Muscle of leg (tissue), 3 donors: ENCODE measurements at regions not wholly inside any gene's neighbourhood (a gene's known extent, or its start where the extent isn't known, plus 50 kb on each side); places are given as distances from the start of the nearest gene placed in this dataset.

ENCODE experiments used
- DNase-seq: peaks from one replicate; pipeline ENCODE4 v3.0.0; 2013
- H3K27ac ChIP-seq: one replicate; pipeline ENCODE4 v1.5.1; 2013; ENCODE audit warnings: mild to moderate bottlenecking, low read length, control low read depth
- H3K27me3 ChIP-seq: one replicate; pipeline ENCODE4 v1.6.1; 2013; ENCODE audit warnings: low read length; ENCODE audit not compliant: control insufficient read depth, insufficient read depth
- H3K36me3 ChIP-seq: one replicate; pipeline ENCODE4 v1.6.1; 2013; ENCODE audit warnings: low read length; ENCODE audit not compliant: control insufficient read depth, insufficient read depth
- H3K4me1 ChIP-seq: one replicate; pipeline ENCODE4 v1.6.1; 2013; ENCODE audit warnings: low read length; ENCODE audit not compliant: control insufficient read depth, insufficient read depth
- H3K4me3 ChIP-seq: one replicate; pipeline ENCODE4 v1.5.1; 2013; ENCODE audit warnings: low read length, control low read depth
- H3K9me3 ChIP-seq: replicated peaks from 2 replicates; pipeline ENCODE4 v1.6.1; 2013; ENCODE audit warnings: low read depth, low read length; ENCODE audit not compliant: control insufficient read depth
- WGBS: methylation state at CpG from one replicate; pipeline ENCODE4 v1.1.5; 2013; ENCODE audit warnings: missing lambda C conversion rate; ENCODE audit not compliant: insufficient coverage; 5-methylcytosine and 5-hydroxymethylcytosine counted together

DNA sequence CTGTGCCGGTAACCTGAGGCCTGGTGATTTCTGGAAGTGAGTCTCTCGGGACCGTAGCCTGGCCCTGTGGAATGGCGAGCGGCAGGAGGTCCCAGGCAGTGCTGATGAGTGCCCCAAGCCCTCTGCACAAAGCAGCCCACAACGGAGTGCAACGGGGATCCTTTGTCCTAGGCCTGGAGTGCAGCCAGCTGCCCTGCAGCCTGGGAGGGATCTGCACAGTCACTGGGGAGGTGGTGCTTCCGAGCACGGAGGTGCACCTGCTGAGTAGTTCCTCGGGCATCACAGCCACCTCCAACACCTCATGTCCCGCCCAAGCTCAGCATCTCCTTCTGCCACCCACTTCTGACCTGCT is 162.8 kb upstream of the ZMIZ1 start:
- no peaks in the 10 kb centered on the region for H3K9me3 ChIP-seq
- whole genome bisulfite sequencing, result 59% methylated on average over 9 of the region's 11 CpGs
- peaks cover 13% of the 10 kb centered on the region for H3K27me3 ChIP-seq
- no peaks in the 10 kb centered on the region for H3K4me1 ChIP-seq
- no peak for DNase-seq
- H3K36me3 ChIP-seq, result no peaks in the 10 kb centered on the region
- no peak overlapping the region for H3K27ac ChIP-seq
- no peak overlapping the region for H3K4me3 ChIP-seq

DNA sequence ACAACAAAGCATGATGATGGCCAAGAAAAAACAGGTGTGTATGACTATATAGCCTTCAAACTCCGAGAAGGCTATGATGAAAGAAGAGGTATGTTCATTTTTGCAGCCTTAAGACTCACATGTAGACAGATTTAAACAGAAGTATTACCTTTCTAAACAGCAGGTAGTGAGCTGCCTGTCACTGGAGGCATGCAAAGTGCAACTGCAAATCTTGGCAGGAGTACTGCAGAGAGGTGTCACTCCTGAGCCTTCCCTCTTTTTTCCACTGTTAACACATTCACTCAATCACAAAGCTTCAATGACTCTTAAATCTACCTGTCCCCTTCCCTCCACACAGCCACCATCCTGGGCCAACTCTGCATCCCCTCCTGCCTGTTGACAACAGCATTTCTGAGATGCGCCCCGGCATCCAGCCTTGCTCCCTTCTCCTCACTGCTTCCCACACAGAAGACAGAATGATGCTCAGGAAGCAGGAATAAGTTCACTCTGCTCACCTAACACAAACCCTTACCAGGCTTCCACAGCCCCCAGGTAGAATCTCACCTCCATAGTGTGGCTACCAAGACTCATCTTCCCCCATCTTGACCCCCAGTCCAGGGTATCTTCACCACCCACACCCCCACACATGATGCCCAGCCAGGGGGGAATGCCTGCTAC is 161.9 kb upstream of the ZMIZ1 start:
- DNase-seq, result no peak
- H3K9me3 ChIP-seq, result no peaks in the 10 kb centered on the region
- no peaks in the 10 kb centered on the region for H3K36me3 ChIP-seq
- 74% methylated on average over 2 of the region's 3 CpGs for WGBS
- H3K4me3 ChIP-seq, result no peak overlapping the region
- H3K27me3 ChIP-seq, result peaks cover 13% of the 10 kb centered on the region
- no peak overlapping the region for H3K27ac ChIP-seq
- peaks cover 8% of the 10 kb centered on the region for H3K4me1 ChIP-seq

DNA sequence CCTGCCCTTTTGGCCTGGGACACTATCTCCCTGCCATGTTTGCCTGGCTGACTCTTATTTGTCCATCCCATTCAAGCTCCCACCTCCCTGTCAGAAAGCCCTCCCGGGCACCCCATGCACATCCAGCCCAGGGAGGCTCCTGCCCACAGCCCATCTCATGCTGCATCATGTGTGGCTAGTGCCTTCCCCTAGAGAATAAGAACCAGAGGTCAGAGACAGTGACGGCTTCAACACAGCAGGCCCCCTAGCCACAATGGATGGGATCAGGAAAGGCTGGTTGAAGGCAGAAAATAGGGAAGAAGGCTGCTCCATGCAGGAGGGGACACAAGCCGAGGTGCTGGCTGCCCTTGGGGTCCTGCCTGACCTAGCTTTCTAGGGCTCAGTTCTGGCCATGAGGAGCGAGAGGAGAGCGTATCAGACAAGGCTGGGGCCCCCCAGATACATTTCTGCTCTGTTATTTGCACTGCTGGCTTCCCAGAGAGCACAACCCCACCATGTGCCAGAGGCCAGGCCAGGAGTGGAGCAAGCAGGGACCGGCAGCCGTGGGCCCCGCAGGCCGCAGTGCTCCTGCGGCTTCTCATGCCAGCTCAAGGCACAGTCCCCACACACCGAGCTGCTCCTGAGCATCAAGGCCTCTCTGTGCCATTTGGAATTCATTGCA is 161.1 kb upstream of the ZMIZ1 start:
- Histone ChIP-seq H3K36me3 (no peaks in the 10 kb centered on the region), H3K4me3 (no peak overlapping the region), H3K4me1 (peaks cover 13% of the 10 kb centered on the region), H3K27me3 (peaks cover 13% of the 10 kb centered on the region), H3K27ac (no peak overlapping the region), H3K9me3 (no peaks in the 10 kb centered on the region)
- WGBS, result 70% methylated on average over 11 of the region's 11 CpGs
- no peak for DNase-seq

DNA sequence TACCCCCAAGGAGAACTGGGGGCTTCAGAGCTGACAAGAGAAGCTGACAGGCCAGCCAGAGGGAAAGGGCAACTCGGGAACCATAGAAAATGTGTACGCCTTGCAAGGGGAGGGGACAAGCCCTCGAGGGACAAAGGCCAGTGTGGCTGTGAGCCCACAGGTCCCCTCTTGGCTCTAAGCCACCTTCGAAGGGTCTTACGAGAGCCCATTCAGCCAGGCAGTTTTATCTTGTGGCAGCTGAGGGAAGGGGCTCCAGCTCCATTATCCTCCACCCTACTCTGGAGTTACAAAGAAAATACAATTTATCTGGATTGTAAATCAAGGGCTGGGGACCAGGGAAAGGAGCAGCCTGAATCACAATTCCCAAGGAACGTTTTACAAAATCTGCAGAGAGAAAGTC is 159.5 kb upstream of the ZMIZ1 start:
- Histone ChIP-seq H3K27me3 (peaks cover 10% of the 10 kb centered on the region), H3K9me3 (no peaks in the 10 kb centered on the region), H3K36me3 (no peaks in the 10 kb centered on the region), H3K4me1 (peaks cover 21% of the 10 kb centered on the region), H3K27ac (no peak overlapping the region), H3K4me3 (no peak overlapping the region)
- no peak for DNase-seq
- 30% methylated on average over 4 of the region's 6 CpGs for WGBS

DNA sequence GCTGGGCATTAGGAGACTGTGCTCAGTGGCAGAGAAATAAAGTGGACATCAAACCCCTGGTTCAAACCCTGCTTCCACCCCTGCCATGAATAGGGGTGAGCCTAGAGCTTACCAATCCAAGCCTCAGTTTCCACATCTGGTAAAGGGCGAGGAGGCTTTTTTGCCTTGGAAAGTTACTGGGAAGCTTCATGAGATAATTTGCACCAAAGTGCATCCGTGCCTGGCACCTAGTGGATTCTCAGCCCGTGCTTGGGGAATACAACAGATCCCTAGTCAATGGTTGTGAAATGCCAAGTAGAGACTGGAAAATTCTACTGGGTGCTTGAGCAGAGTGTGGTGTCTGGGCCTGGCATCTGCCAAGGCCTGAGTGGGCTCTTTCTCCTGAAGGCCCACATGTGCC is 158.7 kb upstream of the ZMIZ1 start:
- DNase-seq, result no peak
- WGBS, result 94% methylated on average over 2 of the region's 3 CpGs
- no peaks in the 10 kb centered on the region for H3K9me3 ChIP-seq

DNA sequence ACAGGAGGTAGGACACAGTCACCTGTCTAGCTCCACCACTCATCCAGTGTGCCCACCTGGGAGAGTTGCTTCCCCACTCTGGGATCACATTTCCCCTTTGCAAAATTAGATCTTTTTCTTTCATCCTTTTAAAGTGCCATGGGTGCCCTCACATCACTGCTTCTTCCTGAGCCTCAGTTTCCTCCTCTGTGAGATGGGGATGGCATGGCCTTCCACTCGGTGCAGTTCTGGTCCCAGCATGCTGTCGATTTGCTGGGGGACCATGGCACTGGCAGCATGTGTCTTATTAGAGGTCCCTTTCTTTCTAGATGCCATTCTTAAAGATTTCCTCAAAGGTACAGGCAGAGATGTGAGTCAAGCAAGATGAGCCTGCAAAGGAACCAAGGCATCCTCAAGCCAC is 158.3 kb upstream of the ZMIZ1 start:
- no peak for DNase-seq
- no peaks in the 10 kb centered on the region for H3K9me3 ChIP-seq
- no peak overlapping the region for H3K4me3 ChIP-seq
- H3K27me3 ChIP-seq, result peaks cover 10% of the 10 kb centered on the region
- WGBS, result no CpG with 5 or more reads among the region's 2 CpGs
- H3K27ac ChIP-seq, result no peak overlapping the region
- no peaks in the 10 kb centered on the region for H3K36me3 ChIP-seq
- H3K4me1 ChIP-seq, result peaks cover 26% of the 10 kb centered on the region

More for the DNA sequence above, 158.7 kb upstream of the ZMIZ1 start:
- no peaks in the 10 kb centered on the region for H3K36me3 ChIP-seq
- no peak overlapping the region for H3K27ac ChIP-seq
- H3K4me1 ChIP-seq, result peaks cover 26% of the 10 kb centered on the region
- H3K4me3 ChIP-seq, result no peak overlapping the region
- H3K27me3 ChIP-seq, result peaks cover 10% of the 10 kb centered on the region

DNA sequence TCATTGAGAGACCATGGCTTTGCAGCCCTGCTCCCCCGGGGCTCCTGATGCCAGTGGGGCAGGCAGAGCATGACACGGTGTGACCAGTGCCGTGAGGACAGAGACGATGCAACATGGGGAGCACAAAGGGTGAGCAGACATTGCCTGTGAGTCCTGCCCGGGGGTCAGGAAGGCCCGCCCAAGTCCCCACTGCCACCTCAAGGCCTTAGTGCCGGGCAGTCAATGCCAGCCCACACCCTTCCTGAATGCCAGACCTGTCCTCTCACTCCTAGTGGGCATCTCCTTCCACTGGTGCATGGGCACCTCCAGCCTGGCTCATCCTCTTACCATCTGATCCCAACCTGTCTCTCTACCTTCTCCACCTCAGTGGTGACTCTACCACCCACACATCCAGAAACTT is 157.9 kb upstream of the ZMIZ1 start:
- H3K4me3 ChIP-seq, result no peak overlapping the region
- peaks cover 26% of the 10 kb centered on the region for H3K4me1 ChIP-seq
- DNase-seq, result no peak
- no peaks in the 10 kb centered on the region for H3K9me3 ChIP-seq
- peaks cover 10% of the 10 kb centered on the region for H3K27me3 ChIP-seq
- WGBS, result 88% methylated on average over 7 of the region's 7 CpGs
- no peak overlapping the region for H3K27ac ChIP-seq
- no peaks in the 10 kb centered on the region for H3K36me3 ChIP-seq

DNA sequence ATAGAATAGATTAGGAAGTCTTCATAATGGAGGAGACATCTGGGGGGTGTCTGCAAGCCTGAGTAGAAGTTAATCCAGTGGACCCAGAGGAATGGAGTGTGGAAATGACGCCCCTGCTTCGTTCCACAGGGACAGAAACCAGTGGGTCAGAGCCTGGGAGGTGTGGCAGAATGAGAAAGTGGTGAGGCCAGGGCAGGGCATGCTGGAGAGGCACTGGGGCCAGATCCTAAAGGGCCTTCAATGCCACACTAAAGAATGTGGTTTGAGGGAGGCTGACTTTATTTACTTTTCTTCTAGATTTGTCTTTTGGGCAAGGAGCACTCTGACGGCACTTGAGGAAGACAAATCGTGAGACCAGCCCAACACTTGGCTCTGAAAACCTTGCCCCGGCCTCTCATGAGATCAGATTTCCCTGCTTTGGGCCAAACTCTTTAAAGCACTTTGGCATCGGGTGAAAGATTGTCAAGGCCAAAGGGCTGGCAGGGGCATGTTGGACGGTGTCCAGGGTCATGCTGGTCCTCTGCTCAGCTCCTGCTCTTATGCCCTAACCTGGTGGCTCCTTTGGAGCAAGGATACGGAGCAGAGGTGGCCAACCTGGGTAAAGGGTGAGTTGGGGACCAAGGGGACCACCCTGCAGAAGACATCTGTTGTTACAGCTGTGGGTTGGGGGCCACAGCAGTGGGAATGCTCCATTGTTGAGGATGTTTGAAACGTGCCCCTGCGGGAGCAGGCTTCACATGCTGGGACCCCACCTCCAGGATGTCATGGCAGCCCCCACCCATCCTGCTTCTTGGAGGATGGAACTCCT is 157.0 kb upstream of the ZMIZ1 start:
- Histone ChIP-seq H3K36me3 (no peaks in the 10 kb centered on the region), H3K27ac (no peak overlapping the region), H3K27me3 (peaks cover 10% of the 10 kb centered on the region), H3K4me1 (peaks cover 26% of the 10 kb centered on the region), H3K9me3 (no peaks in the 10 kb centered on the region), H3K4me3 (no peak overlapping the region)
- no peak for DNase-seq
- 65% methylated on average over 10 of the region's 10 CpGs for WGBS

DNA sequence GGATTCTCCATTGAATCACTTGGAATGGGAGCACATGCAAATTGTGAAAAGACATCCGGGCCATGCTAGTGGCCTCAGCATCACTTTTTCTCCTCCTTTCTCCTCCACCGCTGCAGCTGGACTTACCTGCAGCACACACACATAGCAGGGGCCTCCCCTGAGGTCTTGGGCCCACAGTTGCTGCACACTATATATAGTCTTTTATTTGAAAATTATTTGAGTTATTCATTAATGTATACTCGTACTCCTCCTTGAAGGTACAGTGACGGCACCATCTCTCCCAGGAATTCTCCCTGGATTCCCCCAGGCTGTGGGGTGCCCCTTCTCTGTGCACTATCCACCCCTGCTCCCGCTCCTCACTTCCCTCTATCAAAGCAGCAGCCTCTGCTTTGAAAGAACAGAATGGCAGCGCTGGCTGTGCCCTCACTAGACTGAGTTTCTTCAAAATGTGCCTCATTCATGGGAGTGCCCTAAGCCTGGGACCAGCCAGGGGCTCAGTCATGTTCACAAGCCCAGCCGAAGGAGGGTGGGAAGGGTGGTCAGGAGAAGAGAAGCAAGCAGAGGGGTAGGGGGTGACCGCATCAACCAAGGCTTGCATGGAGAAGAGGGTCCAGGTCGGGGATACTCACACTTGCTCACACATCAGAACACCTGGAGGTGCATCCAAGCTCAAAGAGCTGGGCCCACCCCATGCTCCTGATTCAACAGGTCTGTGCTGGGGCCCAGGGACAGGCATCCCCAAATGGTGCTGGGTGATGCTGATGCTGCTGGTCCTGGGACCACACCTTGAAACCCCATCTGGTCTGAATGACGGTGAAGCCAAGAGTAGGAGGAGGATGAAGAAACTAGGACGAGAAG is 156.2 kb upstream of the ZMIZ1 start:
- 89% methylated on average over 9 of the region's 11 CpGs for WGBS
- H3K9me3 ChIP-seq, result no peaks in the 10 kb centered on the region
- no peak for DNase-seq
- no peak overlapping the region for H3K27ac ChIP-seq
- peaks cover 26% of the 10 kb centered on the region for H3K4me1 ChIP-seq
- H3K27me3 ChIP-seq, result peaks cover 8% of the 10 kb centered on the region
- H3K4me3 ChIP-seq, result no peak overlapping the region
- H3K36me3 ChIP-seq, result no peaks in the 10 kb centered on the region
